ENCODE measurements at regions not wholly inside any gene's neighbourhood (a gene's known extent, or its start where the extent isn't known, plus 50 kb on each side); places are given as distances from the start of the nearest gene placed in this dataset.
"Not testable (repeated sequence)": the region's sequence is repeated elsewhere in the genome, so short reads cannot be mapped to it uniquely, and the experiment has no call there.

DNA sequence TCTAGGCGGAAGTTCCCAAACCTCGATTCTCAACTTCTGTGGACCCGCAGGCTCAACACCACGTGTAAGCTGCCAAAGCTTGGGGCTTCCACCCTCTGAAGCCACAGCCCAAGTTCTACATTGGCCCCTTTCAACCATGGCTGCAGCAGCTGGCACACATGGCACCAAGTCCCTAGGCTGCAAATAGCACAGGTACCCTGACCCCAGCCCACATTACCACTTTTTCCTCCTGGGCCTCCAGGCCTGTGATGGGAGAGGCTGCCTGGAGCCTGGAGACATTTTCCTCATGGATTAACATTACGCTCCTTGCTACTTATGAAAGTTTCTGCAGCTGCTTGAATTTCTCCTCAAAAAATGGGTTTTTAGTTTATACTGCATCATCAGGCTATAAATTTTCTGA is 479.5 kb downstream of the PCDH7 start:
- no peak for DNase-seq

DNA sequence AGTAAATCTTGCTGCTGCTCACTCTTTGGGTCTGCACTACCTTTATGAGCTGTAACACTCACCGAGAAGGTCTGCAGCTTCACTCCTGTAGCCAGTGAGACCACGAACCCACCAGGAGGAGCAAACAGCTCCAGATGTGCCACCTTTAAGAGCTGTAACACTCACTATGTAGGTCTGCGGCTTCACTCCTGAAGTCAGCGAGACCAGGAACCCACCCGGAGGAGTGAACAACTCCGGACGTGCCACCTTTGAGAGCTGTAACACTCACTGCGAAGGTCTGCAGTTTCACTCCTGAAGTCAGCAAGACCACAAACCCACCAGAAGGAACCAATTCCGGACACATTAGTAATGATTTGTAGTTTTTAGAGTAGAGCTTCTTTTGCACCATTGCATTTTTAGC is 481.9 kb downstream of the PCDH7 start:
- DNase-seq = not testable (repeated sequence)

DNA sequence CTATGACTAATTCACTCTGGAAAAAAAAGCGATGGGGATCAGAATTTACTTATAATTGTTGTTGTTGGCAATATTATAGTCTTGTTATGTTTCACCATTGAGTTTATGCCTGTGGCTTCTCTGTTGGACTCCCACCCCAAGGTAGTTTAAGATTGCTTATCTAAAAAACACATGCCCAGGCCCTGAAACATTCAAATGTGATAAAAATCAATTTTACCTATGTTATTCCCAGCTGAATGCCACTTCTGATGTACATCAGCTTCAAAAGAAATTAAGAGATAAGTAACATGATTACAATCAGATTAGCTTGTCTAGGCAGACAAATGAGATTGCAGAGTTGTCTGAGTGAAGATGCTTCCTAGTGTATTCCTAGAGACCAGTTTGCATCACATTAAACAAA is 484.7 kb downstream of the PCDH7 start:
- no peak for DNase-seq

DNA sequence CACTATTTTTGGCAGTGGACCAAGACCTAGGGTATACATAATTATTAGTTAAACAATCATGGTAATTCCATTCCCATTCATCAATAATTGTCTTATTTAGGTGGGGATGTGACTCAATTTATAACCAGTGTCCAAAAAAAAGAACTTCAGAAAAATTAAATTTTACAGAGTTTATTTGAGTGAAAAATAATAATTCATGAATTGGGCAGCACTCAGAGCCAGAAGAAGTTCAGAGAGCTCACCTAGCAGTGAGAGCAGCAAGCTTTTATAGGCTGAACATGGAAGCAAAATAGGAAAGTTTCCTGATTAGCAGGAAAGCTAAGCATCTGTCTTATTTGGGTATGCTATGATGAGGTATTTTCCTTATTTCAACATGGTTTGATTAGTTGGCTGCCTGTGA is 500.8 kb downstream of the PCDH7 start:
- no peak for DNase-seq

DNA sequence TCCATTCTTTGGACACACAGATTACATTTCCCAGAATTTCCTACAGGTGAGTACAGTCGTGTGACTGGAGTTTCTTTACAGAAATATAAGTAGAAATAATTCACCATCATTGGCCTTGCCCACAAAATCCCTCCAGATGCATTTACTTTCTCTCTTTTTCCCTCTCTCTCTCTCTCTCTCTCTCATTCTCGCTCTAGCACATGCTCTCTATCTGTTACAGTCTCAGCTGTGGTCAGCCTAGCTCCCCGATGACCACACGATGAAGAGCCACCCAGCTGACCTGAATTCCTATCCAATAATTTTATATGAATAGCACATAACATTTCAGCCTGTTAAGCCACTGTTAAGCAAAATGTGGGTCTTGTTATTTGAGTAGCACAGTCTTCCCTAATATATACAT is 507.9 kb downstream of the PCDH7 start:
- no peak for DNase-seq

DNA sequence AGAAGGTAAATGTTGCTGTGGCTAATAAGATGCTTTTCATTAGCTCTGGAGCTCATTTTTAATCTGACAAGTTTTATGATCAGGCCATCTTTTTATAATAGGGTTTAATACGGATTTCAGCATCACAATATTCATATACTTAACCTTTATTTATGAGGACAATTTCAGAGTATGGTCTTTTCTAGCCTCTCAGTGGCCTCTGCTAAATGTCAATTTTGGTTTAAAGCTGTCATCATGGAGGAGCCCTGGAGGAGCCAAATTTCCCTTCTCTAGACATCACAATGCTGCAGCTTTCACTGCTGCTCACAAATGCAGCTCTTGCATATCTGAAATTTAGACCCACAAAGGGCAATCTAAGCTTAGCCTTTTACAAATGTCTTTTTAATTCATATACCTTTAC is 510.4 kb downstream of the PCDH7 start:
- no peak for DNase-seq

DNA sequence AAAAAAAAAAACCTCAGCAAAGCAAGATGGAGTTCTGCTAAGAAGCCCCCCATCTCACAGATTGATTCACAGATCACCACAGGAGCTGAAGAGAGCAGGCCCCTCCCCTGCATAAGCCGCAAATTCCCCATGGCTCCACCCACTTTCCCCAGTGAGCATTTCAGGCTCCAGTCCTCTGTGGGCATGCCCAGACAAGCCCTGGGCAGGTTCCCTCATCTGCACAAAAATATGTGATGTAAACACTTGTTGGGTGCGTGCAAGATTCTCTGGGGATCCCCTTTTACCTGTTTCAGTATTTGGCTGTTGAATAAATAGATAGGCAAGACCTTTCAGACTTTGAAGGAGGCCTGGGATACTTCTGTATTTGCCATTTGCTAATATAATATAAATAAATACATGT is 514.3 kb downstream of the PCDH7 start:
- DNase-seq = no peak

DNA sequence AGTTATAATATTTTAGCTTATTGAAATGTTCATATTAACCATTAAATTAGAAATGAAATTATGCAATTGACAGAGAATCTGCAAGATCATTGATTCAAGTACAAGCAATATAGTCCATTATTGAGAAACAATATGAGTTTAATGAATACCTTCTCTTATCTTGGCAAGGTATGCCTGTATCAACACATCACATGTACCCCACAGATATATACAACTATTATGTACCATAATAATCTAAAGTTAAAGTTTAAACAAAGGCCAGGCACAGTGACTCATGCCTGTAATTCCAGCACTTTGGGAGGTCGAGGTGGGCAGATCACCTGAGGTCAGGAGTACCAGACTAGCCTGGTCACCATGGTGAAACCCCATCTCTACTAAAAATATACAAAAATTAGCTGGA is 514.7 kb downstream of the PCDH7 start:
- no peak for DNase-seq

DNA sequence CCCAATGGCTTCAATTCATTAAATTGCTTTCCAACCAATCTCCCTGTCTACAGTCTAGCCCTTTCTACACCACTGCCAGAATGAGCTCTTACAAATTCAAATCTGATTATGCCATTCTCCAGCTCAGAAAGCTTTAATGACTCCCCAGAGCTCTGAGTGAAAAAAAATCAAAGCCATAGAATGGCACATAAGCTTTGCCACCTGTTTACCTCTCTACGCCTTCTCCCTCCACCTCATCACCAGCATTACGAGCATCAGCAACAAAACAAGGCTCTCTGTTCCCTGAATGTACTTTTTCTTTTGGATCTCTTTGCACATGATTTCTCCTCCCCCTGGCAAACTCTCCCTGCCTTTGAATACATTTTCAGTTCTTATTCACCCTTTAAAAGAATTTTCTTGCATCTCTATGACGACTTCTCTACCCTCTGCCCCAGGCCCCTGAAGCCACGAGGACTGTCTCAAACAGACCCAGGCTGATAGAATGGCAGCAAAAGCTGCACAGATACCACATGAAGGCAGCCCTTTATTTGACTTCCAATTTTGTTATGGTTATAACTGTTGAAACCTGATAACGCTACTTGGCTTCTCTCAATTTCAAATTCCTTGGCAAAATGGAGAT is 516.0 kb downstream of the PCDH7 start:
- no peak for DNase-seq

DNA sequence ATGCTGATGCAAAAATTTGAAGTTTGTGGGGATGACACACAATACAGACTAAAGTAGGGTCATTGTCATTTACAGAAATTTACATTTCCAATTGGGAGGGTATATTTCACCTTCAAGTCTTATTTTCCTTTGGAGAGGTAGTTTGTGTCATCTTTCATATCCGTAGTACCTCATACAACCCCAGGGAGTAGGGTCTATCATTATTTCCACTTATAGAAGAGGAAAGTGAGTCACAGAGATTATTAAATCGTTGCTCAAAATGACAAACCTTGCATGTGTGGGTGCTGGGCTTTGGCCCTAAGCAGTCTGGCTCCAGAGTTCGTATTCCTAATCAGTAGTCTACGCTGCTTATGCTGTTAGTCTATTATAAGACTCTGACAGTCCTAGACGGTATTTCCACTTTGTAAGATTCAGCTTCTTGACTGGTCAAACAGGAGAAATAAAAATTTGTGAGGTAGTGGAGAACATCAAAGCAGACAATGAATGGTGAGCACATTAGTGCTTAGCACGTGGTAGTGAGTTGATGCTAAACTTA is 516.5 kb downstream of the PCDH7 start:
- no peak for DNase-seq

DNA sequence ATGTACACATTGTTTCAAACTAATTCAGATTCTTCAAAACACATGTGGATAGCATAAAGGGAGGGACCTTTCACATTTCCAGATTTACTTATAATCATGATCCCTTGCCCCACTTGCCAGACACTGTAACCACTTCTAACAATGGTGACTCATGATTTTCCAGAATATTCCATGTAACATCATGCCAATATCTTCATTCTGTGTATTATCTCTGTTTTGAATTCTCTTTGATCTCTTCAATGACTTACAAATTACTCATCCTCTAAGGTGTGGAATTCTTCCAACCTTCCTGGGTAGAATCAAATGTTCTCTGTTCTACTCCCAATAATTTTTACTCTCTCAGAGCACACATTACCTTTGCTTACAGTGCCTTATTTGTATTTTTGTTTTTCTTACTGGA is 517.1 kb downstream of the PCDH7 start:
- DNase-seq = no peak

DNA sequence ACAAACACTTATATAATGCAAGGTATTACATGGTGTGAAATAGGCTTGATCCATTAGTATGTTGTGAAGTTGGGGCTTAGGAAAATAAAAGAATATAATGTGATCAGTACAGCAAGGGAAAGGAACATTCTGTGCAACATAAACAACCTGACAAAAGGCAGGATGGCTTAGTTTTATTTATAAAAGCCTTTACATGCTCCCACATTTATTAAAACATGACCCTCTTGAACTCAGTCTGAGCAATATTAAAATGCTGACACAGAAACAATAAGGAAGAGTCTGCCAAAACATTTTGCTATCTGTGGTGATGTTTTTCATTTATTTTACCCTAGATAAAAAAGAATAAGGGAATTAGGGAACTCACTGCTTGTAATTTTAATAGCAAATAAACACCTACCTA is 519.7 kb downstream of the PCDH7 start:
- no peak for DNase-seq

DNA sequence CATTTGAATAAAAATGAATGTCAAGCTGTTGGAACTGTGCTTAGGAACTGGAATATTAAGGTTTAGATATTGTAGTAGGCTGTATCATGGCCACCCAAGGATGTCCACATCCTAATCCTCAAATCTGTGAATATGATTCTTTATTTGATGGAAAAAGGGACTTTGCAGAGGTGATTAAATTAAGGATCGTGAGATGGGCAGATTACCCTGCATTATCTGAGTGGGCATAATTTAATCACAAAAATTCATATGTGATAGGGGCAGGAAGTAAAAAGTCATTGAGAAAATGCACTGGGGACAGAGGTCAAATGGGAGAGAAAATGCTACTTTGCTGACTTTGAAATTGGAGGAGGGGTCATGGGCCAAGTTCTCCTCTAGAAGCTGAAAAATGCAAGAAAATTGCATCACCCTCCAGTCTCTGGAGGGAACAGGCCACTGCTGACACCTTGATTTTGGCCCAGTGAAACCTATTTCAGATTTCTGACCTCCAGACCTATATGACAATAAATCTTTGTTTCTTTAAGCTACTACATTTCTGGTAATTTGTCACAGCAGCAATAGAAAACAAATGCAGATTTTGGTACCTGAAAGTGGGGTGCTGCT is 521.4 kb downstream of the PCDH7 start:
- DNase-seq = no peak

DNA sequence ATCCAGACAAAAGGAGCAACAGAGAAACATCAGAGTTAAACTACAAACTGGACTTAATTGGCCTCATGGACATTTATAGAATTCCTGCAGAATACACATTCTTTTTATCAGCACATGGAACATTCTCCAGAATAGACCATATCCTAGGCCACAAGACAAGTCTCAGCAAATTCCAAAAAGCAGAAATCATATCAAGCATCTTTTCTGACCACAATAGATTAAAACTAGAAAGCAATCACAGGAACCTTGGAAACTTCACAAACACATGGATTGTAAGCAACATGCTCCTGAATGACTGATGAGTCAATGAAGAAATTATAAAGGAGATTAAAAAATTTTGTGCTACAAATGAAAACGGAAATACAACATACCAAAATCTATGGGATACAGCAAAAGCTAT is 526.7 kb downstream of the PCDH7 start:
- DNase-seq = no peak

DNA sequence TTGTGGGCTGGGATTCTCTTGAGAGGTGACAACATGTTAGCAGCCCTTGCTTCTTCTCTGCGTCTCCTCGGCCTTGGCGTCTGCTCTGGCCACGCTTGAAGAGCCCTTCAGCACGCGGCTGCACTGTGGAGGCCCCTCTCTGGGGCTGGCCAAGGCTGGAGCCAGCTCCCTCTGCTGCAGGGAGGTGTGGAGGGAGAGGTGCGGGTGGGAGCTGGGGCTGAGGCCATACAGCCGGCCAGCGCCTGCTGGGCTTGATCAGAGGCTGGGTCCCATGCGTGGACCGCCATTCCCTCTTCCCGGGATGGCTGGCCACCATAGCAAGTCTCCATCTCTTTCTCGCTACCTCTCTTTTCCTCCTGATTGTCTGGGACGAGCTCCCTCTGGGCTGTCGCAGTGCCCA is 539.0 kb downstream of the PCDH7 start:
- DNase-seq = no peak

DNA sequence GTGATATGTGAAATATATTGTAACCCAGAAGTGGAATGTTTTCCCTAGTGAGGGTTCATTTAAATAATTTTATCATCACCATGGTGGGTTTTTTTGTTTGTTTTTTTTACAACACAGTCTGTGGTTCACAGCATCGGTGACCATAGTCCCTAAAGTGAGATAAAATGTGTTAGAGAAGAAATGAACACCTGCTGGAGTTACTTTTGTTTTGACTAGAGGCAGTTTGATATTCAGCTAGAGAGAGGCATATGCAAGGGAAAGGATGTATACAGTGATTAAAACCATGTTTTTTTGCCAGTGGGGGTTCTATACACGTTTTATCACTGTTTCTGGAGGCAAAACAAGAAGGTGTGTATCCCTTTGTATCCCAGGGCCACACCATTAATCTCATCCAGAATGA is 541.5 kb downstream of the PCDH7 start:
- no peak for DNase-seq

DNA sequence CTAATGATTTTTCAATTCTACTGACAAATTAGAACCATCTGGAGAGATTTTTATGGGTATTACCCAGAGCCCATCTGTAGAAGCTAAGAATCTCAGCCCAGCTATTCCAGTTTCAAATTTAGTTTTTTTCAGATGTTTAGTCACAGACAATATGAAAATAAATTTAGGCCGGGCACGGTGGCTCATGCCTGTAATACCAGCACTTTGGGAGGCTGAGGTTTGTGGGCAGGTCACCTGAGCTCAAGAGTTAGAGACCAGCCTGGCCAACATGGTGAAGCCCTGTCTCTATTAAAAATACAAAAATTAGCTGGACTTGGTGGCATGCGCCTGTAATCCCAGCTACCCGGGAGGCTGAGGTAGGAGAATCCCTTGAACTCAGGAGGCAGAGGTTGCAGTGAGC is 545.9 kb downstream of the PCDH7 start:
- DNase-seq = not testable (repeated sequence)

DNA sequence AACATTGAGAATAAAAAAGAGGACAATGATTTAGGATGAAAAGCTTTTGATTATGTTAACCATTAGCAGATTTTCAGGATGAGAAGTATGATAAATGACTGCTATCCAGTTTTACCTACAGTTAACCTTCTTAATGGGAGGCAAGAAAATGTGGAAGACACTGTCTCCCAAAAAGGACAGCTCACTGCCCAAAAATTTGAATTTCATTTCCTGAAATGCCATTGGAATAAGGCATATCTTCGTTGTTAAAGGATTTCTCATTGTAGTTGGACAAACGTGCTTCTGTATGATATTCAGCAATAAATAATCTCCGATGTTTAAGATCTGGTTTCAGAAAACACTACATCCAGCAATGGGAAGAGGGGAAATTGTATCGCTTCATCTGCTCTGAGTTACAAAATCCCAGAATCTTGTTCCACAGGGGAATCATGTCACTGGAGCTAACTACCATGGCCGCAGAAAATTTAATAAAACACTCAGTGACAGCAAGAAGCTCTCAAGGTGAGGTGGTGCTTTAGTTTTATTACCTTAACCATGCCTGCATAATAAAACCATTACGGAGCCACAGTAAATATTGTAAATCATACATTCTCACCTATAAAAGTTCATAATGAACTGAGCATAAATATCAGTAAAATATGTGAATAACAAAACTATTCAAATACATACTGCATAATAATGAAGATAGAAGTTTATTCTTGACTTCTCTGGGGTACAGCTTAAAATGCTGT is 552.3 kb downstream of the PCDH7 start:
- no peak for DNase-seq

DNA sequence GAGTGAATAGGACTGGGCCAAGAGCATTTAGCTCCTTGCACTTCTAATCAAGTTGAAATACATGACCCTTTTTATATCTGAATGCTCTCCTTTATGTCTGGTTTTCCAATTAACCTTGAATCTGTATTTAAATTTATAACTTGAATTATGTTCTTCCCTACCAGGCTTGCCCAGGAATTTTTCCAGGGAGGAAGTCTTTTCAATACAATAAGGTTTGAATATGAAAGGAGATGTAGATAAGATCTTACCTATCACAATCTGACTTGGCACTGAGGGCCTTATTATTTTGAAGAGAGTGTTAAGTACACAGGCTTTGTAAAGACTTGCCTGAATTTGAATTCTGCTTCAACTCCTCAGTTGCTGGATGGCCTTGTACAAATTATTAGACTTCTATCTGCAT is 555.7 kb downstream of the PCDH7 start:
- no peak for DNase-seq

DNA sequence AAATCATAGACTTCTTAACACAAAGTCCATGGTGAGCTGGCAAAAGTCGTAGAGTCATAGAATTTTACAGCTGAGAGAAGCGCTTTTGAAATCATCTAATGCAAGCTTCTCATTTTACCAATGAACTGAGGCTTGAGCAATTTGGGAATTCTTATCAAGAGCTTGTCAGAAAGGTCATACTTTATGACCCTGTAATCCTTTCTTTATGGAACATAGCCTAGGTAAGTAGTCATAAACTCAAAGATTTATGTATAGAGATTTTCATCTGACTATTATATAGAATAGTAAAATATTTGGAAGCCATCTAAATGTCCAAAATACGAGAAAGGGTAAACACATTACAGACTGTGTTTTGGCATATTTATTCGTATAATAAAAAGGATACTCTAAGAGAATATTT is 563.5 kb downstream of the PCDH7 start:
- DNase-seq = no peak

DNA sequence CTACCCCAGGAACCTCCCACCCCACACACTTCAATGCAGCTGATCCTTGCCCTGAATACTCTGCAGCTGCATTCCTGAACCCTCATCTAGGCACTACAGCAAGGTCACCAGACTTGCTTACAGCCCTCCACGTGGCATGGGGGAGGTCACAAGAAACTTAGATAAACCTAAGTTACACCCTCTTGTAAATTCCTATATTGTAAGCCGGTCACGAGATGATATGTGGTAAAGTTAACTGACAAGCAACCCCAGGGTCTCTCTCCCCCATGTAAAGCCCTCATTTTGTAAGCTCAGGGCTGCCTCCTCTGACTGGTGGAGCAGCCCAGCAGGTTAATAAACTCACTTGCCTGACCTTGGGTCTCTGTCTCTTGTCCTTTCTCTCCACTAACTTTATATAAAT is 570.7 kb downstream of the PCDH7 start:
- DNase-seq = no peak

DNA sequence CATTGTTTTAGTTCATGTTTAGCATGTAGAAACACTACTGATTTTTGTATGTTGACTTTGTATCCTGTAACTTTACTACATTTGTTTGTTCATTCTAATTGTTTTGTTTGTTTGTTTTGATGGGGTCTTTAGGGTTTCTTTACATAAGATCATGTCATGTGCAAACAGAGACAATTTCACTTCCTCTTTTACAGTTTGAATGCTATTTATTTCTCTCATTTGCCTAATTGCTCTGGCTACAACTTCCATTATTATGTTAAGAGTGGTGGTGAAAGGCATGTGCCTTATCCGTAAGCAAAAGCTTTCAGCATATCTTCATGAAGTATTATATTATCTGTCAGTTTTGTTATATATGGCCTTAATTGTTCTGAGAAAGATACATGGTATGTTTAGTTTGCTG is 571.1 kb downstream of the PCDH7 start:
- DNase-seq = no peak

DNA sequence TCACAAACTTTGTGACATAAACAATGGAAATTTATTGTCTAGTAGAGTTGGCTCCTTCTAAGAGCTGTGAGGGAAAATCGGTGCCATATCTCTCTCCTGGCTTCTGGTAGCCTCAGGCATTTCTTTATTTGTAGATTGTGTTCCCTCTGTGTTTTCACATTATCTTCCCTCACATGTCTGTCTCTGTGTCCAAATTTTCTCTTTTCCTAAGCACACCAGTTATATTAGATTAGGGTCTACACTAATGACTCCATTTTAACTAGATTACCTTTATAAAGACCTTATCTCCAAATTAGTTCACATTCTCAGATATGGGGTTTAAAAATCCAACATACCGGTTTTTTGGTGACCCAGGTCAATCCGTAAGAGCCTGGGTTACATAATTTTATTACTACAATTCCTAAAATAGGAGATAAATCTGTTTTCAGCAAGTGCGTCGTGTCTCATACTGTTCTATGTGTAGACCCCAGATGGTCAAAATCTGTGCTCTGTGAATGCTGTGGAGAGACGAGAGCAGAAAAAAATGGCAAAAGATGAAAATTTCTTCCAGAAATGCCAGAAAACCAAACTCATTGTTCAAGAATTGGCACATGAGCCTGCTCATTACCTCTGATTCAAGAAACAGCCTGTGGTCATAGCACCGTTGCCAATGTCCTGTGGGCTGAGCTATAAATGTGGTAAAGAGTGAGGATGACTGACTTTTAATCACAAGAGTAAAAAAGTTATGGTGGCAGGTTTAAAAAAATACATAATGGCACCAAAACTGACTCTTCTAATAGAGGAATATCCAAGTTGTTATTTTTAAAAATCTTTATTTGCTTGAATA is 574.7 kb downstream of the PCDH7 start:
- DNase-seq = no peak

DNA sequence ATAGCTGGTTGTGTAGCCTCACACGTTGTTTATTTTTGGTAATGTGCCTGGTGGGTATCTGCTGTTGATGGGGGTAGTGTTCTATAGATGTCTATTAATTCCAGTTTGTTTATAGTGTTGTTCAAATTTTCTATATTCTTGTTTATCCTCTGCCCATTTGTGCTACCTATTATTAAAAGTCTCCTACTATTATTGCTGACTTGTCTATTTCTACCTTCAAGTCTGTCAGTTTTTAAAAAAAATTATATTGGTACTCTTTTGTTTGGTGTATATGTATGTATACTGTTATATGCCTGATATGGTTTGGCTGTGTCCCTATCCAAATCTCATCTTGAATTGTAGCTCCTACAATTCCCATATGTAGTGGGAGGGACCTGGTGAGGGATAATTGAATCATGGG is 578.6 kb downstream of the PCDH7 start:
- no peak for DNase-seq

Data from stimulated activated CD8-positive, alpha-beta memory T cell treated with anti-CD3 and anti-CD28 coated beads, Interleukin-4, amount 100 ng/mL, for 48 hours (primary cell).